Epithelial cell of proximal tubule (primary cell): ENCODE measurements at regions not wholly inside any gene's neighbourhood (a gene's known extent, or its start where the extent isn't known, plus 50 kb on each side); places are given as distances from the start of the nearest gene placed in this dataset.

Experiments
- DNase-seq: peaks from one replicate; pipeline ENCODE4 v3.0.0-alpha.2; 2011; ENCODE audit warnings: low read depth
- H3K4me3 ChIP-seq: 2 replicates; pipeline ENCODE4 v1.5.1; 2011; ENCODE audit warnings: low read depth, mild to moderate bottlenecking, low read length
- CTCF ChIP-seq: conservative IDR thresholded peaks from 2 replicates; pipeline ENCODE4 v1.5.1; 2012; ENCODE audit warnings: low read depth, mild to moderate bottlenecking, low read length

- no peak for DNase-seq
- no peak for TF ChIP-seq CTCF
- H3K4me3 ChIP-seq, result no peak overlapping the region
These were observed 510.1 kb downstream of the EIPR1 start for GRCh38 chr2:2867397-2867979.

GRCh38 chr2:2866459-2866858 lies 511.2 kb downstream of the EIPR1 start:
- no peak for TF ChIP-seq CTCF
- no peak overlapping the region for H3K4me3 ChIP-seq
- DNase-seq, result no peak

GRCh38 chr2:2862386-2862785 lies 515.2 kb downstream of the EIPR1 start:
- TF ChIP-seq CTCF, result no peak
- no peak overlapping the region for H3K4me3 ChIP-seq
- DNase-seq, result no peak

GRCh38 chr2:2861666-2862240 lies 515.9 kb downstream of the EIPR1 start:
- TF ChIP-seq CTCF, result no peak
- no peak overlapping the region for H3K4me3 ChIP-seq
- no peak for DNase-seq

GRCh38 chr2:2860589-2861300 lies 516.9 kb downstream of the EIPR1 start:
- no peak overlapping the region for H3K4me3 ChIP-seq
- no peak for DNase-seq
- no peak for TF ChIP-seq CTCF

GRCh38 chr2:2859732-2860131 lies 517.9 kb downstream of the EIPR1 start:
- TF ChIP-seq CTCF, result no peak
- DNase-seq, result no peak
- H3K4me3 ChIP-seq, result no peak overlapping the region
